HG03097 (cell line): ENCODE measurements at regions not wholly inside any gene's neighbourhood (a gene's known extent, or its start where the extent isn't known, plus 50 kb on each side); places are given as distances from the start of the nearest gene placed in this dataset.
"Not testable (repeated sequence)": the region's sequence is repeated elsewhere in the genome, so short reads cannot be mapped to it uniquely, and the experiment has no call there.

Source experiments
- ATAC-seq: cut with Tn5 transposase; IDR thresholded peaks from one replicate; pipeline ENCODE4 v1.9.1; 2021; ENCODE audit not compliant: unreplicated experiment, low FRiP score

- not testable (repeated sequence) for ATAC-seq
Observed at GRCh38 chr2:131822237-131822721, 294.6 kb downstream of the CCDC74A start.

GRCh38 chr2:131823058-131823457 lies 295.4 kb downstream of the CCDC74A start:
- ATAC-seq = not testable (repeated sequence)

- not testable (repeated sequence) for ATAC-seq
Observed at GRCh38 chr2:131824986-131825385, 297.3 kb downstream of the CCDC74A start.

GRCh38 chr2:131827481-131828163 lies 299.9 kb downstream of the CCDC74A start:
- ATAC-seq = no peak

- ATAC-seq = no peak
Observed at GRCh38 chr2:131828164-131828561, 300.5 kb downstream of the CCDC74A start.

- ATAC-seq = not testable (repeated sequence)
Observed at GRCh38 chr2:131828633-131829455, 301.2 kb downstream of the CCDC74A start.

- not testable (repeated sequence) for ATAC-seq
Observed at GRCh38 chr2:131829456-131830241, 302.0 kb downstream of the CCDC74A start.

GRCh38 chr2:131830242-131830945 lies 302.7 kb downstream of the CCDC74A start:
- ATAC-seq = not testable (repeated sequence)

GRCh38 chr2:131830946-131831310 lies 303.2 kb downstream of the CCDC74A start:
- ATAC-seq = not testable (repeated sequence)

GRCh38 chr2:131831450-131832208 lies 303.9 kb downstream of the CCDC74A start:
- ATAC-seq = not testable (repeated sequence)

GRCh38 chr2:131832209-131832780 lies 304.6 kb downstream of the CCDC74A start:
- not testable (repeated sequence) for ATAC-seq

GRCh38 chr2:131832917-131833316 lies 305.2 kb downstream of the CCDC74A start:
- ATAC-seq = not testable (repeated sequence)

GRCh38 chr2:131833367-131834202 lies 305.9 kb downstream of the CCDC74A start:
- ATAC-seq = not testable (repeated sequence)

- ATAC-seq = not testable (repeated sequence)
Observed at GRCh38 chr2:131834203-131835020, 306.7 kb downstream of the CCDC74A start.

GRCh38 chr2:131835022-131835421 lies 307.3 kb downstream of the CCDC74A start:
- ATAC-seq = not testable (repeated sequence)

GRCh38 chr2:131835621-131836091 lies 308.0 kb downstream of the CCDC74A start:
- no peak for ATAC-seq

- not testable (repeated sequence) for ATAC-seq
Observed at GRCh38 chr2:131836116-131836515, 308.4 kb downstream of the CCDC74A start.
